ENCODE measurements at regions not wholly inside any gene's neighbourhood (a gene's known extent, or its start where the extent isn't known, plus 50 kb on each side); places are given as distances from the start of the nearest gene placed in this dataset.

- Mint-ChIP-seq H3K4me3 (no peak overlapping the region), H3K36me3 (ENCODE audit: insufficient read depth in 1 of 3, low read depth in 3 of 3) (no peaks in the 10 kb centered on the region), H3K27me3 (ENCODE audit: low read depth) (no peaks in the 10 kb centered on the region), H3K27ac (no peak overlapping the region), H3K9me3 (no peaks in the 10 kb centered on the region), H3K4me1 (peaks cover 7 to 10% of the 10 kb centered on the region in 2 experiments)
- H3K79me1 ChIP-seq (ENCODE audit: insufficient read depth, low read depth, low read length, poor library complexity, severe bottlenecking), result no peaks in the 10 kb centered on the region
- no peak overlapping the region for H2BK120ac ChIP-seq (ENCODE audit: low read depth, low read length, poor library complexity, severe bottlenecking)
- no peak overlapping the region for H3K56ac ChIP-seq (ENCODE audit: insufficient read length, low read depth, low read length)
- no peak overlapping the region for H3K18ac ChIP-seq (ENCODE audit: insufficient read length, low read depth, low read length)
- H3T11ph ChIP-seq (ENCODE audit: low read length), result no peak overlapping the region
- no peak overlapping the region for H3K14ac ChIP-seq (ENCODE audit: insufficient read depth, low read length)
- no peak overlapping the region for H4K5ac ChIP-seq (ENCODE audit: insufficient read length, low read depth, low read length)
- TF ChIP-seq, protein P1, sequence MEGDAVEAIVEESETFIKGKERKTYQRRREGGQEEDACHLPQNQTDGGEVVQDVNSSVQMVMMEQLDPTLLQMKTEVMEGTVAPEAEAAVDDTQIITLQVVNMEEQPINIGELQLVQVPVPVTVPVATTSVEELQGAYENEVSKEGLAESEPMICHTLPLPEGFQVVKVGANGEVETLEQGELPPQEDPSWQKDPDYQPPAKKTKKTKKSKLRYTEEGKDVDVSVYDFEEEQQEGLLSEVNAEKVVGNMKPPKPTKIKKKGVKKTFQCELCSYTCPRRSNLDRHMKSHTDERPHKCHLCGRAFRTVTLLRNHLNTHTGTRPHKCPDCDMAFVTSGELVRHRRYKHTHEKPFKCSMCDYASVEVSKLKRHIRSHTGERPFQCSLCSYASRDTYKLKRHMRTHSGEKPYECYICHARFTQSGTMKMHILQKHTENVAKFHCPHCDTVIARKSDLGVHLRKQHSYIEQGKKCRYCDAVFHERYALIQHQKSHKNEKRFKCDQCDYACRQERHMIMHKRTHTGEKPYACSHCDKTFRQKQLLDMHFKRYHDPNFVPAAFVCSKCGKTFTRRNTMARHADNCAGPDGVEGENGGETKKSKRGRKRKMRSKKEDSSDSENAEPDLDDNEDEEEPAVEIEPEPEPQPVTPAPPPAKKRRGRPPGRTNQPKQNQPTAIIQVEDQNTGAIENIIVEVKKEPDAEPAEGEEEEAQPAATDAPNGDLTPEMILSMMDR (conservative IDR thresholded peaks at IDR 0.05), result no peak
- no peak overlapping the region for H4K91ac ChIP-seq (ENCODE audit: insufficient read length, low read depth, low read length)
- H3K27ac ChIP-seq (ENCODE audit: insufficient read length, low read depth, low read length), result no peak overlapping the region
- no peaks in the 10 kb centered on the region for H3K23me2 ChIP-seq (ENCODE audit: insufficient read length, low read depth, low read length, poor library complexity, severe bottlenecking)
- H3K4me1 ChIP-seq (ENCODE audit: insufficient read depth, low read length), result no peaks in the 10 kb centered on the region
- H3K4me2 ChIP-seq (ENCODE audit: insufficient read depth, insufficient read length, low read length), result no peak overlapping the region
- no peak overlapping the region for H2BK15ac ChIP-seq (ENCODE audit: low read depth, low read length)
- no peak overlapping the region for H3K23ac ChIP-seq (ENCODE audit: insufficient read length, low read depth, low read length)
- no CpG with 5 or more reads among the region's 2 CpGs for WGBS (ENCODE audit: extremely low coverage, insufficient read length, low lambda C conversion rate)
- no peak overlapping the region for H2BK5ac ChIP-seq (ENCODE audit: insufficient read length, low read length)
- no peak overlapping the region for H2AK5ac ChIP-seq (ENCODE audit: insufficient read length, low read length)
- no peak overlapping the region for H2AFZ ChIP-seq (ENCODE audit: low read length)
- no peaks in the 10 kb centered on the region for H3K79me2 ChIP-seq (ENCODE audit: insufficient read depth, low read length)
- no peaks in the 10 kb centered on the region for H3K9me3 ChIP-seq (ENCODE audit: control insufficient read depth, low read depth, low read length)
- H3K27me3 ChIP-seq (ENCODE audit: insufficient read depth, low read length), result no peaks in the 10 kb centered on the region
- DNase-seq, result no peak
- no peak overlapping the region for H3K4ac ChIP-seq (ENCODE audit: low read depth, low read length)
- no peak overlapping the region for H4K8ac ChIP-seq (replicated peaks; ENCODE audit: insufficient read length, low read depth, low read length)
- H3K9ac ChIP-seq (ENCODE audit: extremely low read depth, insufficient read length, low read length), result no peak overlapping the region
- H2BK20ac ChIP-seq (ENCODE audit: low read depth, low read length, poor library complexity, severe bottlenecking), result no peak overlapping the region
- no peaks in the 10 kb centered on the region for H4K20me1 ChIP-seq (ENCODE audit: control insufficient read depth, insufficient read depth, insufficient read length)
- no peak overlapping the region for H2BK12ac ChIP-seq (ENCODE audit: insufficient read length, low read depth, low read length)
These were observed 284.9 kb upstream of the TBX18 start for GRCh38 chr6:85049282-85049681.

Measured in H9 (cell line).